HEK293T (cell line): ENCODE measurements at regions not wholly inside any gene's neighbourhood (a gene's known extent, or its start where the extent isn't known, plus 50 kb on each side); places are given as distances from the start of the nearest gene placed in this dataset.

Experiments
- CTCF ChIA-PET: fragments of 350-600 bp; formaldehyde crosslinking; extraction: SDS; loops from one replicate; lab custom pipeline; 2021; ENCODE audit warnings: antibody characterized with exemption, inconsistent platforms; lab: Yijun Ruan, JAX
- POLR2A ChIA-PET: fragments of 350-600 bp; formaldehyde crosslinking; extraction: SDS; loops from one replicate; lab custom pipeline; 2020; ENCODE audit warnings: antibody characterized with exemption, inconsistent platforms; lab: Yijun Ruan, JAX
- DNase-seq: peaks from one replicate; pipeline ENCODE4 v3.0.0; 2012; ENCODE audit warnings: mixed read lengths; ENCODE audit errors: extremely low spot score
- ARNT ChIP-seq: fragments of 450-650 bp; IDR thresholded peaks from 2 replicates; pipeline ENCODE4 v1.6.1; 2017; ENCODE audit warnings: mild to moderate bottlenecking
- BHLHE40 ChIP-seq: fragments of 450-650 bp; IDR thresholded peaks from 2 replicates; pipeline ENCODE4 v1.6.1; 2016; ENCODE audit warnings: mild to moderate bottlenecking, moderate library complexity, borderline replicate concordance
- CTBP1 ChIP-seq: fragments of 450-650 bp; IDR thresholded peaks from 2 replicates; pipeline ENCODE4 v1.6.1; 2016; ENCODE audit warnings: borderline replicate concordance
- ELF4 ChIP-seq: fragments of 450-650 bp; IDR thresholded peaks from 2 replicates; pipeline ENCODE4 v1.6.1; 2017; ENCODE audit warnings: antibody characterized with exemption
- FOXA1 ChIP-seq: fragments of 450-650 bp; IDR thresholded peaks from 2 replicates; pipeline ENCODE4 v1.6.1; 2016; ENCODE audit warnings: mild to moderate bottlenecking
- FOXK2 ChIP-seq: fragments of 450-650 bp; IDR thresholded peaks from 2 replicates; pipeline ENCODE4 v1.6.1; 2016; ENCODE audit warnings: mild to moderate bottlenecking
- FOXM1 ChIP-seq: fragments of 450-650 bp; IDR thresholded peaks from 2 replicates; pipeline ENCODE4 v1.6.1; 2017; ENCODE audit warnings: mild to moderate bottlenecking, borderline replicate concordance
- HDGF ChIP-seq: fragments of 450-650 bp; IDR thresholded peaks from 2 replicates; pipeline ENCODE4 v1.6.1; 2017; ENCODE audit warnings: antibody characterized with exemption, borderline replicate concordance
- L3MBTL2 ChIP-seq: fragments of 450-650 bp; conservative IDR thresholded peaks from 2 replicates; pipeline ENCODE4 v1.6.1; 2016; ENCODE audit warnings: mild to moderate bottlenecking
- LEF1 ChIP-seq: fragments of 450-650 bp; IDR thresholded peaks from 2 replicates; pipeline ENCODE4 v1.6.1; 2017; ENCODE audit warnings: mild to moderate bottlenecking, borderline replicate concordance
- NFRKB ChIP-seq: fragments of 450-650 bp; IDR thresholded peaks from 2 replicates; pipeline ENCODE4 v1.6.1; 2016; ENCODE audit warnings: mild to moderate bottlenecking, moderate library complexity
- SP1 ChIP-seq: fragments of 450-650 bp; IDR thresholded peaks from 2 replicates; pipeline ENCODE4 v1.6.1; 2017
- SUZ12 ChIP-seq: fragments of 450-650 bp; IDR thresholded peaks from 2 replicates; pipeline ENCODE4 v1.6.1; 2016; ENCODE audit warnings: mild to moderate bottlenecking
- TARDBP ChIP-seq: fragments of 450-650 bp; IDR thresholded peaks from 2 replicates; pipeline ENCODE4 v1.6.1; 2016
- ZNF384 ChIP-seq: fragments of 450-650 bp; IDR thresholded peaks from 2 replicates; pipeline ENCODE4 v1.6.1; 2016
- TF ChIP-seq, protein P1 (sequence below): fragments of 450-650 bp; IDR thresholded peaks from 2 replicates; pipeline ENCODE4 v1.6.1; 2016

DNA sequence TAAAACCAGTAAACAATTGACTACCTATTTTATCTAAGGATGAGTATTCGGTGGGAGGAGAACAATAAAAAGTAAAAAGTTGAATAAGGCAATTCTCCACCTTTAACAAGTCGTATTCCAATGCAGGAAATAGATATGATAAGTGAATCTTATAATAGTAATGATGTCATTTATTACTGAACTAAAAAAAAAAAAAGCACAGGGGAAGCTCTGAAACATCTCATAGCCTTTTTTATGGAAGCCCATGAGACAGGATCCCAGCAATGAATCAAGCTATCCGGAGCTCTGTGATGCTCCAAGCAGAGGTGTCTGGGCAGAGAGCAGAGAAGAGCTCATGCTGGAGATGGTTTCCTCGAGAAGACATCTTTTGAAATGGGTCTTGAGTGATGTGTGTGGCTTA lies 376.0 kb downstream of the ICE1 start:
- no peak for DNase-seq
- TF ChIP-seq LEF1 (no peak), FOXA1 (no peak), CTBP1 (no peak), SUZ12 (no peak), L3MBTL2 (no peak), TARDBP (no peak), FOXM1 (no peak), ARNT (no peak), FOXK2 (no peak), NFRKB (no peak), SP1 (no peak), ZNF384 (no peak), BHLHE40 (no peak), HDGF (no peak), ELF4 (no peak)
- TF ChIP-seq, protein P1, sequence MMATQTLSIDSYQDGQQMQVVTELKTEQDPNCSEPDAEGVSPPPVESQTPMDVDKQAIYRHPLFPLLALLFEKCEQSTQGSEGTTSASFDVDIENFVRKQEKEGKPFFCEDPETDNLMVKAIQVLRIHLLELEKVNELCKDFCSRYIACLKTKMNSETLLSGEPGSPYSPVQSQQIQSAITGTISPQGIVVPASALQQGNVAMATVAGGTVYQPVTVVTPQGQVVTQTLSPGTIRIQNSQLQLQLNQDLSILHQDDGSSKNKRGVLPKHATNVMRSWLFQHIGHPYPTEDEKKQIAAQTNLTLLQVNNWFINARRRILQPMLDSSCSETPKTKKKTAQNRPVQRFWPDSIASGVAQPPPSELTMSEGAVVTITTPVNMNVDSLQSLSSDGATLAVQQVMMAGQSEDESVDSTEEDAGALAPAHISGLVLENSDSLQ, result no peak
- ChIA-PET POLR2A (no interaction called here), CTCF (no interaction called here)

DNA sequence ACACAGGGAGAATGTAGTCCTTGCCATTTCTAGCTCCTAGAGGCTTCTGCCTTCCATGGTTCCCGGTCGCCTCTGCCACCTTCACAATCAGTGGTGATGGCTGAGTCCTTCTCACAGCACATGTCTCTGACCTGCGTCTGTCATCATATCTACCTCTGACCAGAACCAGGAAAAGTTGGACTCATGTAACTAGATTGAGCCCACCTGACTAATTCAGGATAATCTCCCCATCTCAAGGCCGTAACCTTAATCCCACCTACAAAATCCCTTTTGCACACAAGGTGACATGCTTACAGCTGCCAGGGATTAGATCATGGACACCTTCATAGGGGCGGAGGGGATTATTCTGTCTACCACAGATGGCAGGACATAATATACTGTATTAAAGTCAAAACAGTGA lies 375.6 kb downstream of the ICE1 start:
- POLR2A ChIA-PET, result no interaction called here
- CTCF ChIA-PET, result no interaction called here

DNA sequence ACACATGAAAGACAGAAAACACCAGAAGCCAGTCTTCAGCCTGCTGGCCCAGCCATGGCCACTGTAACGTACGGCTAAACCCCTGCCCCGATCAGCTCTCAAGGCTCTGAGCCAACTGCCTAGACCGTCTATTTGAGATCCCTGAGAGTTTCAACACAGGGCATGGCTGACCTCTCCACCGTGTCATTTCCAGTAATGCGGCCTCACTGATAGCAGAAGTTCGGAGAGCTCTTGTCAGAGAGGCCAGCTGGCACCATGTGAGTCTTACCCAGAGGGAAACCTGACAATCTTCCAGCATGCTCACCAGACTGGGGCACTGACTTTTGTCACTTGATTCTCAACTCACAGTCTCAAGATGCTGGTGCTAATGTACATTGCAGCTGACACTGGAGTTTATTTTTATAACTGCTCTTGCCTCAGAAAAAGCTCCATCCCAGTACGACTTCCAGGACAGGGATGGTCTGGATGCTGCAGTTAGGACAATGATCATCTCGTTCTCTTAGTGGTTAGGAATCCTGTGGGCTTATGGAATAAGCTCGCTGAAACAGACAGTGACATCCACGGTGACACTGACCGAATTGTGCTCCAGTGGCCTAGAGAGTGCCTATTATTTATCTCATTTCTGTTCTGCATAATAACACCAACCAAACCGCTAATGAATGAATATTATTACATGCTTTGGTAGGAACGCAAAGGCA lies 372.7 kb downstream of the ICE1 start:
- ChIA-PET POLR2A (no interaction called here), CTCF (no interaction called here)
- no peak for DNase-seq
- TF ChIP-seq CTBP1, result no peak
- TF ChIP-seq SUZ12, result no peak
- TF ChIP-seq HDGF, result no peak
- TF ChIP-seq TARDBP, result no peak
- TF ChIP-seq ELF4, result no peak
- no peak for TF ChIP-seq LEF1
- TF ChIP-seq FOXM1, result no peak
- no peak for TF ChIP-seq ZNF384
- no peak for TF ChIP-seq SP1
- no peak for TF ChIP-seq FOXA1
- no peak for TF ChIP-seq L3MBTL2
- TF ChIP-seq BHLHE40, result no peak
- TF ChIP-seq, protein P1, result no peak
- no peak for TF ChIP-seq FOXK2
- no peak for TF ChIP-seq ARNT
- no peak for TF ChIP-seq NFRKB

More for the DNA sequence above, 375.6 kb downstream of the ICE1 start:
- TF ChIP-seq CTBP1, result no peak
- TF ChIP-seq NFRKB, result no peak
- no peak for TF ChIP-seq FOXK2
- no peak for TF ChIP-seq HDGF
- TF ChIP-seq ARNT, result no peak
- TF ChIP-seq FOXM1, result no peak
- no peak for TF ChIP-seq ELF4
- no peak for TF ChIP-seq SUZ12
- no peak for TF ChIP-seq FOXA1
- TF ChIP-seq ZNF384, result no peak
- TF ChIP-seq TARDBP, result no peak
- TF ChIP-seq L3MBTL2, result no peak
- TF ChIP-seq, protein P1, result no peak
- no peak for TF ChIP-seq SP1
- DNase-seq, result no peak

DNA sequence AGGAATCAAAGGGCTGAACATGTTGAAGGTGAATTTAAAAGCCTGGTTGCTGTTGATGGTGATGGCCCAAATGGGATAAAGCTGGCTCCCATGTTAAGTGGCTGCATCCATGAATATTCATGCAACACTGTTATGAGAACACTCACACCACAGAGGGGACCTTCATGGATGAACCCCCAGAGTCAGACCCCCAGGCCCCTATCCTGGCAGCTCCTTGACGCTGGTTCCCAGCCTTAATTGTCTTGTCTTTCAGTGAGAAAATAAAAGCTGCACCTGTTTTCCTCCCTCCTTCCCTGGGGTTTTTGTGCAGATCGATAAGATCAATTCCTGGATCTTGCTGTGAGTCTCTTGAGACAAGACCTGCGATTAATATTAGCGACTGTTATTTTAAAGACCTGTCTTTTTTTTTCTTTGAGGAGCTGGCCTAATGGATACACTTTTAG lies 371.7 kb downstream of the ICE1 start:
- DNase-seq, result no peak
- ChIA-PET CTCF (no interaction called here), POLR2A (no interaction called here)
- TF ChIP-seq ELF4 (no peak), SP1 (no peak), L3MBTL2 (no peak), FOXA1 (no peak)
- TF ChIP-seq, protein P1, result no peak

DNA sequence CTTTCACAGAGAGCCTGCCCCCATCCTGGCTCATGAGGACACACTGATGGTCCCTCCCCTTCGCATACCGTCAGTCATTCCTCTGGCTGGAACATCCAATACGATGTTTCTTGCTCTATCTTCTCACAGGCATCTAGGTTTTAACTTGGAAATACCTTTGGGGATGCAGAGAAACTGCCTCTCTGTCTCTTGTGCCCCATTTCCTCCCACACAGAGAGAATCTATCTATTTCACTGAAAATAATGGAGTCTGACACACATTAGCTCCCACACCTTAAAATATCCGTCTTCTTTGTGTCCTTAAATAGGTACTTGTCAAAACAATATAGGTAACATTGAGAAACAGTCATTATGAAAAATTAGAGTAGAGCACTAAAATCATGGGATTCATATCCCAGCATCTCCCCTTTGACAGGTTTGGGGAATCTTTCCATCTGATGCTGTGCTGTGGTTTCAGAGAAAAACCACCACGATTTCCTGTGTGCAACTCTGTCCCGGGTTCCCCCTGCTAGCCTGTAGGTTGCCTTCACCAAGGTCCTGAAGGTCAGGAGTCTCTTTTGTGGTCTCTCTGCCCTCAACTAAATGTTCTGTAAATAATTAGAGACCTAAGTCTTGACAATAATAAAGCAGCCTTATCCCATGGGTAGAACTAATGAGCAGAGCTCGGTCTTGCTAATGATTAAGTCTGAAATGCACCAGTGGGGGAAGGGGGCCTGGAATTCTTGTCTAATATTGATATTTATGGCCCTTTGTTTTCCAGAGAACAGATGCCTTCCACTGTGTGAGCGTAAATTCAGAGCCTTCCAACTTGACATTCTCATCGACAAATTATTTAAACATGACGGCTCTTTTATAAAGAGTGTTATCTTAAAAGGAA lies 371.0 kb downstream of the ICE1 start:
- TF ChIP-seq, protein P1, result no peak
- no peak for TF ChIP-seq CTBP1
- TF ChIP-seq ARNT, result no peak
- no peak for TF ChIP-seq FOXA1
- no peak for TF ChIP-seq HDGF
- TF ChIP-seq LEF1, result no peak
- no peak for TF ChIP-seq L3MBTL2
- TF ChIP-seq FOXM1, result no peak
- CTCF ChIA-PET, result no interaction called here
- POLR2A ChIA-PET, result no interaction called here
- no peak for DNase-seq
